ENCODE measurements at regions not wholly inside any gene's neighbourhood (a gene's known extent, or its start where the extent isn't known, plus 50 kb on each side); places are given as distances from the start of the nearest gene placed in this dataset.

- Histone ChIP-seq H3K23me2 (ENCODE audit: low read depth, low read length) (no peaks in the 10 kb centered on the region), H3K36me3 (ENCODE audit: control insufficient read depth in 2 of 4, insufficient read depth in 4 of 4, low read length in 3 of 4) (no peaks in the 10 kb centered on the region), H2BK15ac (ENCODE audit: low read length) (no peak overlapping the region), H3K4ac (replicated peaks; ENCODE audit: insufficient read length, low read depth, low read length) (no peak overlapping the region), H3K56ac (replicated peaks; ENCODE audit: insufficient read length, low read depth, low read length) (no peak overlapping the region), H3K27me3 (replicated peaks in 1 of 4; ENCODE audit: control insufficient read depth in 3 of 4, extremely low read depth in 1 of 4, insufficient read depth in 3 of 4, low read length in 3 of 4) (no peaks in the 10 kb centered on the region), H4K91ac (replicated peaks; ENCODE audit: insufficient read length, low read length) (no peak overlapping the region), H4K8ac (ENCODE audit: extremely low read depth, insufficient read depth, low read length) (no peak overlapping the region), H3K27ac (ENCODE audit: low read depth, low read length) (no peak overlapping the region), H2AFZ (ENCODE audit: low read length) (no peak overlapping the region), H2BK20ac (ENCODE audit: low read length) (no peak overlapping the region), H3K4me3 (ENCODE audit: extremely low read depth in 1 of 4, insufficient read depth in 2 of 4, low read depth in 3 of 4, low read length in 4 of 4) (no peak overlapping the region), H3K79me1 (ENCODE audit: low read depth, low read length) (no peaks in the 10 kb centered on the region), H2BK5ac (ENCODE audit: low read depth, low read length) (no peak overlapping the region), H3K9me3 (ENCODE audit: insufficient read depth in 2 of 2, low read depth in 1 of 2, low read length in 1 of 2) (no peaks in the 10 kb centered on the region), H3K23ac (ENCODE audit: insufficient read length) (no peak overlapping the region), H2AK5ac (ENCODE audit: low read depth, low read length) (no peak overlapping the region), H3K18ac (ENCODE audit: extremely low read depth, low read length) (no peak overlapping the region), H3K9ac (replicated peaks in 1 of 4; ENCODE audit: extremely low read depth in 1 of 4, low read depth in 3 of 4, low read length in 3 of 4) (no peak overlapping the region), H2BK12ac (ENCODE audit: low read depth, low read length) (no peak overlapping the region), H2BK120ac (replicated peaks; ENCODE audit: low read depth, low read length) (no peak overlapping the region), H4K20me1 (replicated peaks in 1 of 2; ENCODE audit: control insufficient read depth in 1 of 2, insufficient read depth in 2 of 2, low read length in 2 of 2) (no peaks in the 10 kb centered on the region), H3K4me2 (ENCODE audit: insufficient read depth in 1 of 2, low read depth in 2 of 2, low read length in 2 of 2) (no peak overlapping the region), H3K14ac (ENCODE audit: insufficient read length) (no peak overlapping the region), H3K79me2 (ENCODE audit: control insufficient read depth in 1 of 2, insufficient read depth in 2 of 2, low read length in 2 of 2) (no peaks in the 10 kb centered on the region), H4K5ac (ENCODE audit: insufficient read length, low read depth, low read length) (no peak overlapping the region), H3K4me1 (replicated peaks in 1 of 4; ENCODE audit: control insufficient read depth in 3 of 4, insufficient read depth in 4 of 4, low read length in 3 of 4) (0 out of 7 replicates have a peak, but pooled peaks cover 0 to 5% (median 1%) of the 10 kb centered on the region in 4 experiments)
- FAIRE-seq = no peak
- POLR2A ChIA-PET (ENCODE audit: partially characterized antibody) = interaction anchor here (0.6 kb wide), 3 partner anchors 56 to 292 kb away, joined by 3 to 4 read pairs (median 3); no protein-coding TSS in a partner anchor
- WGBS, 2 experiments (ENCODE audit: extremely low coverage in 1 of 2, insufficient coverage in 1 of 2, insufficient read length in 1 of 2, insufficient replicate concordance in 2 of 2, low coverage in 1 of 2, low lambda C conversion rate in 2 of 2, missing lambda C conversion rate in 1 of 2) = 94% methylated on average over 4 of the region's 4 CpGs; no CpG with 5 or more reads in 1 of the 2 experiments
- TF ChIP-seq SAP30 (IDR thresholded peaks at IDR 0.05; ENCODE audit: insufficient read depth, insufficient replicate concordance, low read length) = no peak
- no peak for TF ChIP-seq MAX (IDR thresholded peaks at IDR 0.05)
- no peak for TF ChIP-seq NRF1 (IDR thresholded peaks at IDR 0.05; ENCODE audit: low read depth, low read length)
- TF ChIP-seq SP2 (IDR thresholded peaks at IDR 0.05; ENCODE audit: low read length) = no peak
- no peak for TF ChIP-seq KDM4A (IDR thresholded peaks at IDR 0.05; ENCODE audit: low read depth, low read length, severe bottlenecking)
- no peak for TF ChIP-seq MAFK (IDR thresholded peaks at IDR 0.05; ENCODE audit: low read depth, low read length)
- no peak for TF ChIP-seq EP300 (IDR thresholded peaks at IDR 0.05; ENCODE audit: borderline replicate concordance in 1 of 2, low read depth in 2 of 2, low read length in 2 of 2)
- TF ChIP-seq, protein P1, sequence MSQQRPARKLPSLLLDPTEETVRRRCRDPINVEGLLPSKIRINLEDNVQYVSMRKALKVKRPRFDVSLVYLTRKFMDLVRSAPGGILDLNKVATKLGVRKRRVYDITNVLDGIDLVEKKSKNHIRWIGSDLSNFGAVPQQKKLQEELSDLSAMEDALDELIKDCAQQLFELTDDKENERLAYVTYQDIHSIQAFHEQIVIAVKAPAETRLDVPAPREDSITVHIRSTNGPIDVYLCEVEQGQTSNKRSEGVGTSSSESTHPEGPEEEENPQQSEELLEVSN (IDR thresholded peaks at IDR 0.05) = no peak
- DNase-seq (ENCODE audit: low read depth in 1 of 2, low spot score in 2 of 2) = no peak
- CTCF ChIA-PET (ENCODE audit: partially characterized antibody) = interaction anchor here (0.6 to 17.5 kb wide), 5 partner anchors 11 to 941 kb away, joined by 3 to 275 read pairs (median 3); no protein-coding TSS in a partner anchor
These were observed 58.0 kb upstream of the CTPS1 start for GRCh38 chr1:40921522-40921921.

Measured in H1 (cell line).